Body of pancreas (tissue), 4 donors: ENCODE measurements at regions not wholly inside any gene's neighbourhood (a gene's known extent, or its start where the extent isn't known, plus 50 kb on each side); places are given as distances from the start of the nearest gene placed in this dataset.

Experiments
- POLR2A ChIP-seq, 3 donors: fragments of 450-650 bp; IDR thresholded peaks; one replicate each; pipeline ENCODE4 v1.6.1; 2016; ENCODE audit warnings: antibody characterized with exemption in 3 of 3, mild to moderate bottlenecking in 2 of 3
- TF ChIP-seq, protein P1 (sequence below), 7 experiments: fragments of 450-650 bp in 4 of 7; fragments of 200-600 bp in 3 of 7; sonication (generic) in 3 of 7; IDR thresholded peaks; one replicate each; pipeline ENCODE4 v1.5.1; 2016 to 2019; ENCODE audit warnings: antibody characterized with exemption in 7 of 7

DNA sequence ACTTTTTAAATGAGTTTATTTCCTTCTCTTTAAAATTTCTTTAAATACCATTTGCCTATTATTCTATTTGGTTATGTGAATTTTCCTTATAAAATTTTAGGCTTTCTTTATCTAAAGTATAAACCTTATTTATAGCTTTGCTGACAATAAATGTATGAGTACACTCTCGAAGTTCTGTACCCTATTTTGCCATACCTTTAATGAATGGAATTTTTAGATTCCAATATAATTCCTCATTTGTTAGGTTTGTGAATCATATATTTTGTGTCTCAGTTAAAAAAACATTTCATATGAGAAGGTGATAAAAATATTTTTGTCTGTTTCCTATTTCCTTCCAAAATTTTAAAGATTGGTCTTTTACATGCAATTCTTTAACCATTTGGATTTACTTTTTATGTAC, 427.4 kb upstream of the SLC8A1 start:
- TF ChIP-seq, protein P1, sequence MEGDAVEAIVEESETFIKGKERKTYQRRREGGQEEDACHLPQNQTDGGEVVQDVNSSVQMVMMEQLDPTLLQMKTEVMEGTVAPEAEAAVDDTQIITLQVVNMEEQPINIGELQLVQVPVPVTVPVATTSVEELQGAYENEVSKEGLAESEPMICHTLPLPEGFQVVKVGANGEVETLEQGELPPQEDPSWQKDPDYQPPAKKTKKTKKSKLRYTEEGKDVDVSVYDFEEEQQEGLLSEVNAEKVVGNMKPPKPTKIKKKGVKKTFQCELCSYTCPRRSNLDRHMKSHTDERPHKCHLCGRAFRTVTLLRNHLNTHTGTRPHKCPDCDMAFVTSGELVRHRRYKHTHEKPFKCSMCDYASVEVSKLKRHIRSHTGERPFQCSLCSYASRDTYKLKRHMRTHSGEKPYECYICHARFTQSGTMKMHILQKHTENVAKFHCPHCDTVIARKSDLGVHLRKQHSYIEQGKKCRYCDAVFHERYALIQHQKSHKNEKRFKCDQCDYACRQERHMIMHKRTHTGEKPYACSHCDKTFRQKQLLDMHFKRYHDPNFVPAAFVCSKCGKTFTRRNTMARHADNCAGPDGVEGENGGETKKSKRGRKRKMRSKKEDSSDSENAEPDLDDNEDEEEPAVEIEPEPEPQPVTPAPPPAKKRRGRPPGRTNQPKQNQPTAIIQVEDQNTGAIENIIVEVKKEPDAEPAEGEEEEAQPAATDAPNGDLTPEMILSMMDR (IDR thresholded peaks at IDR 0.05): no peak
- TF ChIP-seq POLR2A (IDR thresholded peaks at IDR 0.05): no peak
